ENCODE measurements at regions not wholly inside any gene's neighbourhood (a gene's known extent, or its start where the extent isn't known, plus 50 kb on each side); places are given as distances from the start of the nearest gene placed in this dataset.

DNA sequence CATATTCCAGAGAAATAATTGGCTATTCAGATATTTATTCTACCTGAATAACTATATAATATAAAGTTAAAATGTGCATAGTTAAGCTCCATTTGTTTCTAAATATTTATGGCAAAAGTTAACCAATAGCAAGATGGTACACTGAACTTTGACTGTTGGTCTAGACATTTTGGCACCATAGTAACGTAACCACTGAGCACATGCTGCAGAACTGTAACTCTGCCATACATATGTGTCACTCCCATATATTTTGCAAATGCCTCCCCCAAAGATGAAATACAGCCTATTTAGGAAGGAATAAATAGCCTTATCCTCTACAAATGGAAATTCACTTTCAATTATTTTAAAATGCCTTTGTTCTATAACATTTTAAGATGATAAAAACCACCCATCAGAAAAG is 424.9 kb downstream of the CENPC start:
- Histone ChIP-seq H3K27ac (replicated peaks) (no peak overlapping the region), H3K4me3 (replicated peaks; ENCODE audit: insufficient read depth, low read length) (no peak overlapping the region), H3K27me3 (ENCODE audit: insufficient read depth, poor library complexity, severe bottlenecking) (no peaks in the 10 kb centered on the region)
- DNase-seq (ENCODE audit: low read depth in 1 of 2, low spot score in 1 of 2), result no peak
- TF ChIP-seq GABPA (IDR thresholded peaks at IDR 0.05; ENCODE audit: low read depth) (no peak), SPI1 (IDR thresholded peaks at IDR 0.05; ENCODE audit: borderline replicate concordance, low read depth) (no peak), POLR2AphosphoS5 (IDR thresholded peaks at IDR 0.05; ENCODE audit: low read depth) (no peak), REST (IDR thresholded peaks at IDR 0.05; ENCODE audit: insufficient replicate concordance, low read depth) (no peak)
- TF ChIP-seq, protein P1, sequence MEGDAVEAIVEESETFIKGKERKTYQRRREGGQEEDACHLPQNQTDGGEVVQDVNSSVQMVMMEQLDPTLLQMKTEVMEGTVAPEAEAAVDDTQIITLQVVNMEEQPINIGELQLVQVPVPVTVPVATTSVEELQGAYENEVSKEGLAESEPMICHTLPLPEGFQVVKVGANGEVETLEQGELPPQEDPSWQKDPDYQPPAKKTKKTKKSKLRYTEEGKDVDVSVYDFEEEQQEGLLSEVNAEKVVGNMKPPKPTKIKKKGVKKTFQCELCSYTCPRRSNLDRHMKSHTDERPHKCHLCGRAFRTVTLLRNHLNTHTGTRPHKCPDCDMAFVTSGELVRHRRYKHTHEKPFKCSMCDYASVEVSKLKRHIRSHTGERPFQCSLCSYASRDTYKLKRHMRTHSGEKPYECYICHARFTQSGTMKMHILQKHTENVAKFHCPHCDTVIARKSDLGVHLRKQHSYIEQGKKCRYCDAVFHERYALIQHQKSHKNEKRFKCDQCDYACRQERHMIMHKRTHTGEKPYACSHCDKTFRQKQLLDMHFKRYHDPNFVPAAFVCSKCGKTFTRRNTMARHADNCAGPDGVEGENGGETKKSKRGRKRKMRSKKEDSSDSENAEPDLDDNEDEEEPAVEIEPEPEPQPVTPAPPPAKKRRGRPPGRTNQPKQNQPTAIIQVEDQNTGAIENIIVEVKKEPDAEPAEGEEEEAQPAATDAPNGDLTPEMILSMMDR (IDR thresholded peaks at IDR 0.05; ENCODE audit: insufficient read depth, low read length), result no peak

GRCh38 chr4:67109276-67109675 is 436.0 kb downstream of the CENPC start:
- TF ChIP-seq GABPA (IDR thresholded peaks at IDR 0.05; ENCODE audit: low read depth) (no peak), POLR2AphosphoS5 (IDR thresholded peaks at IDR 0.05; ENCODE audit: low read depth) (no peak), SPI1 (IDR thresholded peaks at IDR 0.05; ENCODE audit: borderline replicate concordance, low read depth) (no peak), REST (IDR thresholded peaks at IDR 0.05; ENCODE audit: insufficient replicate concordance, low read depth) (no peak)
- TF ChIP-seq, protein P1 (IDR thresholded peaks at IDR 0.05; ENCODE audit: insufficient read depth, low read length), result no peak
- no peak overlapping the region for H3K27ac ChIP-seq (replicated peaks)
- DNase-seq (ENCODE audit: low read depth in 1 of 2, low spot score in 1 of 2), result no peak
- no peaks in the 10 kb centered on the region for H3K27me3 ChIP-seq (ENCODE audit: insufficient read depth, poor library complexity, severe bottlenecking)
- H3K4me3 ChIP-seq (replicated peaks; ENCODE audit: insufficient read depth, low read length), result no peak overlapping the region

GRCh38 chr4:67106861-67107460 is 438.3 kb downstream of the CENPC start:
- Histone ChIP-seq H3K4me3 (replicated peaks; ENCODE audit: insufficient read depth, low read length) (no peak overlapping the region), H3K27me3 (ENCODE audit: insufficient read depth, poor library complexity, severe bottlenecking) (no peaks in the 10 kb centered on the region), H3K27ac (replicated peaks) (no peak overlapping the region)
- no peak for TF ChIP-seq POLR2AphosphoS5 (IDR thresholded peaks at IDR 0.05; ENCODE audit: low read depth)
- TF ChIP-seq REST (IDR thresholded peaks at IDR 0.05; ENCODE audit: insufficient replicate concordance, low read depth), result no peak
- no peak for TF ChIP-seq SPI1 (IDR thresholded peaks at IDR 0.05; ENCODE audit: borderline replicate concordance, low read depth)
- no peak for TF ChIP-seq GABPA (IDR thresholded peaks at IDR 0.05; ENCODE audit: low read depth)
- TF ChIP-seq, protein P1 (IDR thresholded peaks at IDR 0.05; ENCODE audit: insufficient read depth, low read length), result no peak
- DNase-seq (ENCODE audit: low read depth in 1 of 2, low spot score in 1 of 2), result no peak

Data from HL-60 (cell line).